Stimulated activated CD4-positive, alpha-beta T cell treated with anti-CD3 and anti-CD28 coated beads, Interleukin-4, amount 100 ng/mL, for 24 hours (primary cell): ENCODE measurements at regions not wholly inside any gene's neighbourhood (a gene's known extent, or its start where the extent isn't known, plus 50 kb on each side); places are given as distances from the start of the nearest gene placed in this dataset.
"Not testable (repeated sequence)": the region's sequence is repeated elsewhere in the genome, so short reads cannot be mapped to it uniquely, and the experiment has no call there.

Source experiments
- DNase-seq: peaks from one replicate; pipeline ENCODE4 v3.0.0-alpha.2; 2020

- DNase-seq, result no peak
Observed at GRCh38 chr17:68097161-68097805, 61.7 kb downstream of the KPNA2 start.

DNA sequence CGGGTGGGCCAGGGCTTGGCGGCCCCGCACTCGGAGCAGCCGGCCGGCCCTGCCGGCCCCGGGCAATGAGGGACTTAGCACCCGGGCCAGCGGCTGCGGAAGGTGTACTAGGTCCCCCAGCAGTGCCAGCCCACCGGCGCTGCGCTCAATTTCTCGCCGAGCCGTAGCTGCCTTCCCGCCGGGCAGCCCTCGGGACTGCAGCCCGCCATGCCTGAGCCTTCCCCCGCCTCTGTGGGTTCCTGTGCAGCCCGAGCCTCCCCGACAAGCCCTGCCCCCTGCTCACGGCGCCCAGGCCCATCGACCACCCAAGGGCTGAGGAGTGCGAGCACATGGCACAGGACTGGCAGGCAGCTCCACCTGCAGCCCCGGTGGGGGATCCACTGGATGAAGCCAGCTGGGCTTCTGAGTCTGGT lies 63.8 kb downstream of the KPNA2 start:
- not testable (repeated sequence) for DNase-seq

DNA sequence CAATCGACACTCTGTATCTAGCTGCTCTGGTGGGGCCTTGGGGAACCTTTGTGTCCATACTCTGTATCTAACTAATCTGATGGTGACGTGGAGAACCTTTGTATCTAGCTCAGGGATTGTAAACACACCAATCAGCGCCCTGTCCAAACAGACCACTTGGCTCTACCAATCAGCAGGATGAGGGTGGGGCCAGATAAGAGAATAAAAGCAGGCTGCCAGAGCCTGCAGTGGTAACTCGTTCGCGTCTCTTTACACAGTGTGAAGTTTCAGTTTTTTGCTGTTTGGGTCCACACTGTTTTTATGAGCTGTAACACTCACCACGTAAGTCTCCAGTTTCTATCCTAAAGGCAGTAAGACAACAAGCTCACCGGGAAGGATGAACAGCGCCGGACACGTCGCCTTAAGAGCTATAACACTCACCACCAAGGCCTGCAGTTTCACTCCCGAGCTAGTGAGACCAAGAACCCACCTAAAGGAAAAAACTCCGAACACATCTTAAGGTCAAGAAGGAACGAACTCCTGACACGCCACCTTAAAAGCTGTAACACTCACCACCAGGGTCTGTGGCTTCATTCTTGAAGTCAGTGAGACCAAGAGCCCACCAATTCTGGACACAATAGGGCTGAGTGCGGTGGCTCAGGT lies 64.6 kb downstream of the KPNA2 start:
- no peak for DNase-seq

DNA sequence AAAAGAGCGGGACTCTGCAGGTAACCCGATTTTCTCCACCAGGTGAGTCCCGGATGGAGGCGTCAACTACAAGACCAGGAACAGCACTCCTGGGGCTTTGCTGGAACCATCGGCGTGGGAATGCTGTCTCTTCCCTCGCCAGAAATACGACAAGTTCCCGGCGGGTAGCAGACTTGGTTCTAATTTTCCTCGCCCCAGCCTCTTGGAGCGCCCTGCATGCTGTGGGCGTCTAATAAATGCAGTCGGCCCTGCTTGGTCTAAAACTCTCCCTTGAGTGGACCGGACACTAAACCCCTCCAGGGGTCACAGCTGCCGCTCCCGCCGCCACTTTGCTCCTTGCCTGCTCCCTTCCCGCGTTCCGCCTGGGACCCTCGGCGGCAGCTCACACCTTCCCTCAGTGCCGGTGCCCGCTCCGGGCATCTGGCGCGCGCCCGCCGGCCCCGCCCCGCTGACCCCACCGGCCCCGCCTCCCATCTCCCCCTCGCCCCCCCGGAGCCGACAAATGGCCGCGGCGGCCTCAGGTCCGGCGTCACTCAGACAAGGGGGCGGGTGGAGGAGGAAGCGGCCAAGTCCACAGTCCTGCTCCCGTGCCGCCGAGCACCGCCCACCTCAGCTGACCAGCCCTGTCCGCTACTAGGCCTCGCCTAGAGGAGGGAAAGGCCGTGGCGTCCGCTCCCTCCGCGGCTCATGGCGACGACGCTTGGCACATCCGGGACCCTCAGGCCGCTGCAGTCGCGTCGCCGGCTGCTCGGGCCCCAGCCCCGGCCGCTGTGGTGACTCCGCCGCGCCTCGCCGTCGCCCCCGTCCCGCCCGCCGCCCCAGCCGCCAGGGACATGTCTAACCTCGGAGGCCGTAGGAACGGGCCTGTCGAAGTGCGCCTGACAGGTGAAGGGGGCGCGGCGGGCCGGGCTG lies 65.8 kb downstream of the KPNA2 start:
- peak; percentile 69 for DNase-seq

DNA sequence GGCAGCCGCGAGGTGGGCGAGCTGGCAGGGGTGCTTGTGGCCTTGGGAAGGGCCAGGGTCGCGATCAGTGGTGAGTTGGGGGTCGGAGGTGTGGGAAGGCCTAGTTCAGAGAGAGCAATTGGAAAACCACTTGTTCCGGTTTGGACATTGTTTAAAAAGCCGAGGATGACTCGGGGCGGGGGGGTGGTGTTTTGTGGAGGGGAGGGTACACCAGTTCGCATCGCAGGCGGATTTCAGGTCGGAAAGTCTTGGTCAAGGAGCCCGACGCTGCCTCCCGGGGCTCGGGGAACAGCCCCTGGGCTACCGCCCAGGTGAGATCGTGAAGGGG lies 66.4 kb downstream of the KPNA2 start:
- no peak for DNase-seq

DNA sequence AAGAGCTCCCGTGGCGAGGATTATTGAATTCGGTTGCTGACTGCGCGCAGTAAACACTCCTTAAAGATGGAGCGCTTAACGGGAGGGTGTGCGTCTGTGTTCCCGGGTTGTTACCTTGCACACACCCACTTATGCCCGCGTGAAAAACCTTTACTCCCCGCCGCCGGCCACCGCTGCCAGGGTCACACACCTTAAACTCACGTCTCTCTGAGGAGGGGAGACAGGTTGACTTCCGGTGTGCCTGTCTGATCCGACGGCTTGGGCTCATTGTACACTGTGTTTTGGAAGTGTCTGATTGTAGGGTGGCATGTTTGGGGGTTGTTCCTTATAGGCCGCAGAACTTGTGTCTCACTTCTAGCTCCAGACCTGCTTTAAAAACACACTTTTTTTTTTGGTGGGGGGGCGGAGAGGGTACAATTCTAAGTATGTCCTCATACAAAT lies 66.8 kb downstream of the KPNA2 start:
- peak; percentile 15 for DNase-seq

DNA sequence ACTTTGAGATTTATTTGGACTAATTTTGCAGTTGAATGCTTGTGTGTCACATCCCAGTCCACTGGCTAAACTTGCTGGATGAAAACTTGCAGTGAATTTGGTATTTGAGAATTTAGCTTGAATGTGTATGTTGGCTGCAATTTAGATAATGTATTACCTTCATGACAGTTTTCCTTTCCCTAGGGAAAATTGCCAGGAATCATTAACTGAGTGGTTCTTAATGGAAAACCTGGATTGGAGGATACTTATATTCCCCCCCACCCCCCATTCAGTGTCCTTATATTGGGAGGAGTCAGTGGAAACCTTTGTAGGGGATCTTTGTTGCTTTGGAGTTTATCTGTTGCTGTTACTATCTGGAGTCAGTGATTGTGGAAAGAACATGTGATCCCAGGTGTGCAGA lies 67.6 kb downstream of the KPNA2 start:
- no peak for DNase-seq

DNA sequence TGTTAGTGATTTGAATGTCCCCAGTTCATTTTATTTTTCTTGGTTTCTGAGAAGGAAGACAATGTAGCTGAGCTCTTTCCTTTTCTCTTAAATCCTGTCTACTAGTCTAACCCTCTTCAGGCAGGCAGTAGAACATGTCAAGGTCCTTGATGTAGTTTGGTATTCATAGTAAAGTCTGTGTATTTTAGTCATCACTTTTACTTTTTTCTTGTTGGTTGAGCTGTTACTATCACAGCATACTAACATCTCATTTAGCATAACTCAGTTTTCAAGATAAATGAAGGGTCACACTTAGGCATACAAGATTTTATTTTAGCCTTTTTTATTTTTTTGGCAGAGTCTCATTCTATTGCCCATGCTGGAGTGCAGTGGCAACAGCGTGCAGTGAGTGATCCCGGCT lies 70.5 kb downstream of the KPNA2 start:
- DNase-seq, result no peak

GRCh38 chr17:68107373-68107772 lies 71.8 kb downstream of the KPNA2 start:
- no peak for DNase-seq

DNA sequence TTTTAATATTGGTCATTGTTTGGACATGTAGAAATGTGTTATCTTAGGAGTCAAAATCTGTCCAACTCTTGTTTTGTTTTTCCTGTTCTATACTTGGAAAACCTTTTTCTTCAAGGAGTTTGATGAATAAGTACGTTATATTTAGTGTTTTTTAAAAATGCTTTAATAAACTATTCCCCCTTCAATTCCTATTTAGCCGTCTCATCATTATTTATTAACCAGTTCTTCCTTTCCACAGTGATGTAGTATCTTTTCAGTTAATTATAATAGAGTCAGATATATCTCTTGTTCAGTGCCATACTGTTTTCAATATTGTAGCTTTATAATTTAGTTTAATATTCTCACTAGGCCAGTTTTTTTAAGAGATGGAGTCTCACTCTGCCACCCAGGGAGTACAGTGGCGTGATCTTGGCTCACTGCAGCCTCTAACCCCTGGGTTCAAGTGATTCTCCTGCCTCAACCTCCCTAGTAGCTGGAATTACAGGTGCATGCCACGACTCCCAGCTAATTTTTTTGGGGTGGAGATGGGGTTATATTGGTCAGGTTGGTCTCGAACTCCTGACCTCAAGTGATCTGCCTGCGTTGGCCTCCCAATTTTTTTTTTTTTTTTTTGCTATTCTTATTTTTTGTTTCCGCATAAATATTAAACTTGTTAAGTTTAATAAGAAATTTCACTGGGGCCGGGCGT lies 72.9 kb downstream of the KPNA2 start:
- no peak for DNase-seq

DNA sequence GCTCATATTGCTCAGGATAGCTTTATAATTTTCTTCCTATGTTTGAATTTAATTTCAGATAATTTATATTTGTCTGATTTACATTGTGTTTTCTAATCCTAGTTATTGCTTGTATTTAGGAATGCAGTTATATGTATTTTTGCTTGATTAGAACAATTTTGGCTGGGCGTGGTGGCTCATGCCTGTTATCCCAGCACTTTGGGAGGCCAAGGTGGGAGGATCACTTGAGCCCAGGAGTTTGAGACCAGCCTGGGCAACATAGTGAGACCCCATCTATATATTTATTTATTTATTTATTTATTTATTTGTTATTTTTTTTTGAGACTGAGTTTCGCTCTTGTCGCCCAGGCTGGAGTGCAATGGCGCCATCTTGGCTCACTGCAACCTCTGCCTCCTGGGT lies 73.9 kb downstream of the KPNA2 start:
- DNase-seq, result not testable (repeated sequence)

DNA sequence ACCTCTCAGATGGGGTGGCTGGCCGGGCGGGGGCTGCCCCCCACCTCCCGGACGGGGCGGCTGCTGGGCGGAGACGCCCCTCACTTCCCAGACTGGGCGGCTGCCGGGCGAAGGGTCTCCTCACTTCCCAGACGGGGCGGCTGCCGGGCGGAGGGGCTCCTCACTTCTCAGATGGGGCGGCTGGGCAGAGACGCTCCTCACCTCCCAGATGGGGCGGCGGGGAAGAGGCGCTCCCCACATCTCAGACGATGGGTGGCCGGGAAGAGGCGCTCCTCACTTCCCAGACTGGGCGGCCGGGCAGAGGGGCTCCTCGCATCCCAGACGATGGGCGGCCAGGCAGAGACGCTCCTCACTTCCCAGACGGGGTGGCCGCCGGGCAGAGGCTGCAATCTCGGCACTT lies 80.7 kb downstream of the KPNA2 start:
- not testable (repeated sequence) for DNase-seq

GRCh38 chr17:68122587-68122986 lies 87.1 kb downstream of the KPNA2 start:
- no peak for DNase-seq

GRCh38 chr17:68125111-68125870 lies 89.8 kb downstream of the KPNA2 start:
- DNase-seq, result no peak

GRCh38 chr17:68127914-68128313 lies 92.4 kb downstream of the KPNA2 start:
- no peak for DNase-seq

DNA sequence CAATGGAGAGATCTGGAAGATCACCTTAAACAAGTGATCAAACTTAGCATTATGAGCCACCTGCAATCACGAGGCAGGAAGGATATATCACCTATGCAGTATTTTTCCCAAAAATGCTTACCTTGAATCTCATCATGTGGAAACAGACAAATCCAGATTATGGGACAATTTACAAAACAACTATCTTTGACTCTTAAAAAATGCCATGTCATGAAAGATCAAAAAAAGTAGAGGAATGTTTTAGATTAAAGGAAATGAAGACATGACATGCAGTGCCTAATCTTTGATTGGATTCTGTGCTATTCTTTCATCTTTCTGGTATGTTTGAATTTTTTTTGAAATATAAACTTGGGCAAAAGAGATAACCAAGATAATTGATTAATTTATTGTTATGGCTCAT lies 95.9 kb downstream of the KPNA2 start:
- no peak for DNase-seq

DNA sequence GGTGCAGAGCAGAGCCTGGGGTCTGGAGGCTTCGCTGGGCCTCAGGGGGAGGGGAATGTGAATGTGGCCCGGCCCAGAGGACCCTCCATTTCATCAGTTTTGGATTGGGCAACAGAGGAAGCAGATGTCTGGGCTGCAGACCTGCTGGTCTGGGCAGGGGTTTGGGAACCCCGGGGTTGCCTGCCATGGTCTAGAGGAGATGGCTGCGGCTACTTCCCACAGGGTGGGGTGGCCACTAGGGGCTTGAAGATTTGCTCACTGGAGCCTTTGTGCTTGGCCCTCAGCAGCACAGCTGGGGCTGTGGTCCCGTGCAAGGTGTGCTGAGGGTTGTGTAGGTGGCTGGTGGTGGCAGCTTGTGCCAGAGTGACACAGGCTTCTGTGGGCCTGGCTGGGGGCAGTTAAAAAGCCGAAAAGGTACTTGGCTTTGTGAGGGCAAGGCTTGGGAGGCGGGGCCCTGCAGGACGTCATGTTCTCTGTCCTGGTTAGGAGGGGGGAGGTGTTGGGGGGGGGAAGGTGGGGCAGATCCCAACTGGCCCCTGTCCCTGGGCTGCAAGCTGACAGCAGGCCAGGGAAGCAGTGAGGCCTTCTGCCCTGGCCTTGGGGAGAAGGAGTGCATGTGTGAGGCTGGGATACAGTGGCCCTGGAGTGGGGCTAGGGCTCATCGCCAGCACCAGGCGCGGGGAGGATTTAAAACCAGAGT lies 98.0 kb downstream of the KPNA2 start:
- no peak for DNase-seq

- DNase-seq, result no peak
Observed at GRCh38 chr17:68134046-68134637, 98.6 kb downstream of the KPNA2 start.

DNA sequence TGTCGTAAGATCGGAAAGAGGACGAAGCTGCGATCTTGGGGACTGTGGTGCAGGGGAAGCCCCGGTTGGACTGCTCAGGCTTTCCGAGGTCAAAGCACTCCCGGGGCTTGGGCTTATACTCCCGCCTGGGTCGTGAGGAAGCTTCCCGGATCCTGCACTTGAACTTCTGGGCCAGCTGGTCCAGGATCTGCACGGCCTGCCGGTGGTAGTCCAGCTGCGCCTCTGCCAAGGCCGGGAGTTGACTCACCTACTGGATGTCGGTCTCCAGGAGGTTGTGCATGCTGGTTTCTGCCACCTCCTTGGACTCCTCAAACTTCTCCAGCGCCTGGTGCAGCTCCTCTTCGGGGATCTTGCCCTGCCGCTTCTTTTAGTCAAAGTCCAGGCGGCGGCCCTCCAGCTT lies 99.2 kb downstream of the KPNA2 start:
- no peak for DNase-seq

DNA sequence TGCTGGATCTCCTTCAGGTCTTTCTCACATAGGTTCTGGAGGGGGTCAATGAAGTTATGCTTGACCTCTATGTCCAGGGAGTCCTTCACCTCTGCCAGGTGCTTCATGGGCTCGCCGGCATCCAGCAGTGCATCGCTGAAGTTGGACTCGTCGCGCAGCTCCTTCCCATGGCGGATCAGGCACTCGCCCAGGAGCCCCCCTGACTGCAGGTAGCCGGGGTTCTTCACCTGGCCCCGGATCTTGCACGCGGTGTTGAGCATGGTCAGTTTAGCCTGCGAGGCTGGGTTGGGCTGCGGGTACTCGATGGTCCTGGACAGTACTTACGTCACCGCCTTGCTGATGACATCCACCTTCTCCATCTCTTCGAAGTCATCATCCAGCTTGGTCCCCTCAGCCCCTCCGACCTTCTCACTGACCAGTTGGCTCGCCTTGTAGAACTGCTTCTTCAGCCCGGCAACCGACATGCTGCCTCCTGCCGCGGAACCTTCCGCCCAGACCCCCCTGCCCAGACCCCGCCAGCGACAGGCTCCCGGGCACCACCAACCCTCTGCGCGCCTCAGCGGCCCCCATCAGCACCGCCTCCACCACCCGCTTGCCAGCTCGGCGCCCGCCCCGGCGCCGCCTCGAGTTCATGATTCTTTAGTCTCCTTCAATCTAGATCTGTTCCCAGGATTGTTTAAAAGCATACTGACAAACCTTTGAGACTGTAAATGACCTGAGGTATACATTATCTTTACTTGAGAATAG lies 99.8 kb downstream of the KPNA2 start:
- DNase-seq, result no peak

DNA sequence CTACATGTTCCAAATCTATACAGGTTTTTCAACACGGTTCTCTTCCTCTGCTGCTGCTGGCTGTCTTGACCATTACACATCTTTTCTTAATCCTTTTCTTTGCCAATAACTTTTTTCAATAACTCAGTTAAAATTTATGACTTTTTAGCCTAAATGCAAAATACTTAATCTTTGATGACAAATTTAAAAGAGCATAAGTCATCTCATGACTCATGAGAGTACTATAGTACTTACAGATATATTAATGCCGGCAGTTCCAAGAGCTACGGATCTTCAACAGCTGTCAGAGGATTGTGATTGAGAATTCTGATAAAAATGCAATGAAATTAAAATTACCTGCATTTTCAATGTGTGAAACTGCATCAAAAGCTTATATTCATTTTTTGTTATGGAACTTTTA lies 105.5 kb downstream of the KPNA2 start:
- DNase-seq, result no peak
